ENCODE measurements at regions not wholly inside any gene's neighbourhood (a gene's known extent, or its start where the extent isn't known, plus 50 kb on each side); places are given as distances from the start of the nearest gene placed in this dataset.
A peak's percentile ranks its signal among the peaks of the same experiment; 100 is the strongest.

DNA sequence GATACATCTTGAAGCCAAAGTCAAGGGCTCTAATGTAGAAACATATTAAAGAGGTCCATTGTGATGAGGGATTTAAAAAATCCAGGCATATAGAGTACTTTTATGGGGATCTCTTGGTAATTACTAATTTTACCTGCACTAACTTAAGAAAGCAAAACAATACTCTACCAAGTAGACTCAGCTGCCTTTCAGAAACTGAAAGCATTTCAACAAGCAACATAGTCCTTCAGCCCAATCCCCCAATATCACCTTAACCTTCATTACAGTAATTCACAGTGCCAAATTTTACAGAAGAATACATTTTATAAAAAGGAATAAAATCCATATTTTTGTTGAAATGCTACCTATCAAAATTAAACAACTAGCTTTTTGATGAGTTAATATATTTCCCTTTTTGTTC, 422.9 kb downstream of the DTHD1 start:
- no peak overlapping the region for H3K27ac Mint-ChIP-seq (ENCODE audit: unreplicated experiment)
- H3K9me3 Mint-ChIP-seq (ENCODE audit: unreplicated experiment), result peaks cover 6% of the 10 kb centered on the region
- TF ChIP-seq, protein P1, sequence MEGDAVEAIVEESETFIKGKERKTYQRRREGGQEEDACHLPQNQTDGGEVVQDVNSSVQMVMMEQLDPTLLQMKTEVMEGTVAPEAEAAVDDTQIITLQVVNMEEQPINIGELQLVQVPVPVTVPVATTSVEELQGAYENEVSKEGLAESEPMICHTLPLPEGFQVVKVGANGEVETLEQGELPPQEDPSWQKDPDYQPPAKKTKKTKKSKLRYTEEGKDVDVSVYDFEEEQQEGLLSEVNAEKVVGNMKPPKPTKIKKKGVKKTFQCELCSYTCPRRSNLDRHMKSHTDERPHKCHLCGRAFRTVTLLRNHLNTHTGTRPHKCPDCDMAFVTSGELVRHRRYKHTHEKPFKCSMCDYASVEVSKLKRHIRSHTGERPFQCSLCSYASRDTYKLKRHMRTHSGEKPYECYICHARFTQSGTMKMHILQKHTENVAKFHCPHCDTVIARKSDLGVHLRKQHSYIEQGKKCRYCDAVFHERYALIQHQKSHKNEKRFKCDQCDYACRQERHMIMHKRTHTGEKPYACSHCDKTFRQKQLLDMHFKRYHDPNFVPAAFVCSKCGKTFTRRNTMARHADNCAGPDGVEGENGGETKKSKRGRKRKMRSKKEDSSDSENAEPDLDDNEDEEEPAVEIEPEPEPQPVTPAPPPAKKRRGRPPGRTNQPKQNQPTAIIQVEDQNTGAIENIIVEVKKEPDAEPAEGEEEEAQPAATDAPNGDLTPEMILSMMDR (IDR thresholded peaks at IDR 0.05; ENCODE audit: partially characterized antibody, unreplicated experiment), result no peak
- peaks cover 14% of the 10 kb centered on the region for H3K36me3 Mint-ChIP-seq (ENCODE audit: unreplicated experiment)
- peaks cover 15% of the 10 kb centered on the region for H3K4me1 Mint-ChIP-seq (ENCODE audit: low read depth, unreplicated experiment)
- H3K4me3 Mint-ChIP-seq (ENCODE audit: unreplicated experiment), result no peak overlapping the region
- peaks cover 2% of the 10 kb centered on the region for H3K27me3 Mint-ChIP-seq (ENCODE audit: unreplicated experiment)
- DNase-seq, result no peak

DNA sequence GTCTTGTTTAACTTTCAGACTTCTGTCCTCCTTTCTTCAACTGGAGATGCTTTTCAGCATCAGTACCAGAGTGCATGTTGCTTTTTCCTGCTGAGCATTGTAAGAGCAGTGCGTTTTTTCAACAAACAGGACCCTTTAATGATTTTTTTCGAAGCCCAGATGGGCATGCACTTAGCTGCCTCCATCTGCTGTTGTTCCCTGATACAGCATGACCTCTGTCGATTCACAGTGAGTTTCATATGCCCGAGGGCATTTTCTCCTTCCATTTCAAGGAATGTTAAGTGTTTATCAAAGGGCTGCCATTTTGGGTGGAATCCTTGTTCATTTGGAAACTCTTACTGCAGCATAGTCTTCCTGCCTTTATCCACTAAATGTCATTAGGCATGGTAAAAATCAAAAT, 428.6 kb downstream of the DTHD1 start:
- H3K27ac Mint-ChIP-seq (ENCODE audit: unreplicated experiment), result peak overlapping the region; percentile 96
- TF ChIP-seq, protein P1 (IDR thresholded peaks at IDR 0.05; ENCODE audit: partially characterized antibody, unreplicated experiment), result no peak
- peaks cover 33% of the 10 kb centered on the region for H3K4me1 Mint-ChIP-seq (ENCODE audit: low read depth, unreplicated experiment)
- H3K9me3 Mint-ChIP-seq (ENCODE audit: unreplicated experiment), result peaks cover 7% of the 10 kb centered on the region
- peaks cover 6% of the 10 kb centered on the region for H3K27me3 Mint-ChIP-seq (ENCODE audit: unreplicated experiment)
- H3K36me3 Mint-ChIP-seq (ENCODE audit: unreplicated experiment), result peaks cover 5% of the 10 kb centered on the region
- H3K4me3 Mint-ChIP-seq (ENCODE audit: unreplicated experiment), result peak overlapping the region; percentile 84
- DNase-seq, result peak; percentile 55

DNA sequence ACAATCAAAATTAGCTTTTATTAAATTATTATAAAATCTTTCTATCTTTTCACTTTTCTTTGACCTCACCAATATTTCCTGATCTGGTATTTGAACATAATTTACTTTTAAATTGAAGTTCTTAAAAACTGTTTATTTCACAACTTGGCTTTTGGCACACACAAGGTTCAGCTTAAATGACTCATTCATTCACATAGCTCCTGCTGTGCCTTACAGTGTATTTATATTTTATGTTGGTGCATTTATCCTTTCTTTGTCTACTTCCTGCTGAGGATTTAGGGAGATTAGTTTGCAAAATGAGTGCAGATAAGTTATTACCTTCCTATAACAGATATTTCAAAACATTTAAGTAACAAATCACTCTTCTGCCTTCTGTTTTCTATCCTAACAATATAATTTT, 430.6 kb downstream of the DTHD1 start:
- DNase-seq, result no peak
- peaks cover 33% of the 10 kb centered on the region for H3K4me1 Mint-ChIP-seq (ENCODE audit: low read depth, unreplicated experiment)
- peaks cover 7% of the 10 kb centered on the region for H3K9me3 Mint-ChIP-seq (ENCODE audit: unreplicated experiment)
- TF ChIP-seq, protein P1 (IDR thresholded peaks at IDR 0.05; ENCODE audit: partially characterized antibody, unreplicated experiment), result no peak
- peaks cover 6% of the 10 kb centered on the region for H3K27me3 Mint-ChIP-seq (ENCODE audit: unreplicated experiment)
- H3K27ac Mint-ChIP-seq (ENCODE audit: unreplicated experiment), result no peak overlapping the region
- peaks cover 5% of the 10 kb centered on the region for H3K36me3 Mint-ChIP-seq (ENCODE audit: unreplicated experiment)
- no peak overlapping the region for H3K4me3 Mint-ChIP-seq (ENCODE audit: unreplicated experiment)

DNA sequence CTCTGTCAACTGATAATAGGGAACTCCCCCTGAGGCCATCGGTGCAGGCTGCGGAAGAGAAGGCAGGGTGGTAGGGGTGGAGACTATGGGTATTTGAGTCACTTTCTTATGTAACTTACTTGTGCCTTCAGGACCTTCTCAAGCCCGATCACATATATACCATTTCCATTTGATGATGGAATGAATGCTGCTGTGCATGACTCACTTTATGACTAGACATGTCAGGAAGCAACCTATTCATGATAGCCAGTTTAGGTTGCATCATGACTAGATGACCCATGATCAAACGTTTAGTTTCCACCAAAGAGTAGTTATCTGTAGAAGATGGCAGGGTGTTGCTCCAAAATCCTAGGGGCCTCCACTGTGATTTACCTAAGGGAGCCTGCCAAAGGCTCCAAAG, 435.5 kb downstream of the DTHD1 start:
- Mint-ChIP-seq H3K36me3 (ENCODE audit: unreplicated experiment) (peaks cover 5% of the 10 kb centered on the region), H3K27me3 (ENCODE audit: unreplicated experiment) (peaks cover 2% of the 10 kb centered on the region), H3K4me1 (ENCODE audit: low read depth, unreplicated experiment) (peaks cover 4% of the 10 kb centered on the region), H3K4me3 (ENCODE audit: unreplicated experiment) (no peak overlapping the region), H3K9me3 (ENCODE audit: unreplicated experiment) (no peaks in the 10 kb centered on the region), H3K27ac (ENCODE audit: unreplicated experiment) (no peak overlapping the region)
- TF ChIP-seq, protein P1 (IDR thresholded peaks at IDR 0.05; ENCODE audit: partially characterized antibody, unreplicated experiment), result no peak
- DNase-seq, result no peak

DNA sequence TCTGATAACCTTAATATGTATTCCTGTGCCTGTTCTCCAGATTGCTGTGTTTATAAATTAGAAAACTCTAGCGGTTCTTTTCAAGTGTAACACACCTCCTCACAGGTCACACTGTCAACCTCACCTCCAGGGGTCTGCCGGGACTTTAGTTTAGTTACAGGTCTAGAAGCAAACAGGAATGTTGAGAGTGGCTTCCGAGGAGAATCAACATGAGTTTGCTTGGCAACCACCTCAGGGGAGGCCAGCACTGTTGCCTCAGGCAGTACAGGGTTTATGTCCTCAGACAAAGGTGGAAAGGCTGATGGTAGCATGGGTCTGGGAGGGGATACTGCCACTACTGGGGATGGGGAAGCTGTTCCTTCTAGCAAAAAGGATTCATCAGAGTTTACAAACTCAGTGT, 438.0 kb downstream of the DTHD1 start:
- H3K27ac Mint-ChIP-seq (ENCODE audit: unreplicated experiment), result no peak overlapping the region
- TF ChIP-seq, protein P1 (IDR thresholded peaks at IDR 0.05; ENCODE audit: partially characterized antibody, unreplicated experiment), result no peak
- no peak for DNase-seq
- no peaks in the 10 kb centered on the region for H3K9me3 Mint-ChIP-seq (ENCODE audit: unreplicated experiment)
- peaks cover 2% of the 10 kb centered on the region for H3K4me1 Mint-ChIP-seq (ENCODE audit: low read depth, unreplicated experiment)
- H3K4me3 Mint-ChIP-seq (ENCODE audit: unreplicated experiment), result no peak overlapping the region
- H3K36me3 Mint-ChIP-seq (ENCODE audit: unreplicated experiment), result no peaks in the 10 kb centered on the region
- peaks cover 2% of the 10 kb centered on the region for H3K27me3 Mint-ChIP-seq (ENCODE audit: unreplicated experiment)
